HL-60 (cell line): ENCODE measurements at regions not wholly inside any gene's neighbourhood (a gene's known extent, or its start where the extent isn't known, plus 50 kb on each side); places are given as distances from the start of the nearest gene placed in this dataset.

Experiments
- POLR2AphosphoS5 ChIP-seq: IDR thresholded peaks from 2 replicates; pipeline ENCODE4 v1.6.1; 2012; ENCODE audit warnings: low read depth
- TF ChIP-seq, protein P1 (sequence below): IDR thresholded peaks from one replicate; pipeline ENCODE4 v1.5.1; 2011; ENCODE audit warnings: low read length, control low read depth, inconsistent platforms; ENCODE audit not compliant: insufficient read depth

DNA sequence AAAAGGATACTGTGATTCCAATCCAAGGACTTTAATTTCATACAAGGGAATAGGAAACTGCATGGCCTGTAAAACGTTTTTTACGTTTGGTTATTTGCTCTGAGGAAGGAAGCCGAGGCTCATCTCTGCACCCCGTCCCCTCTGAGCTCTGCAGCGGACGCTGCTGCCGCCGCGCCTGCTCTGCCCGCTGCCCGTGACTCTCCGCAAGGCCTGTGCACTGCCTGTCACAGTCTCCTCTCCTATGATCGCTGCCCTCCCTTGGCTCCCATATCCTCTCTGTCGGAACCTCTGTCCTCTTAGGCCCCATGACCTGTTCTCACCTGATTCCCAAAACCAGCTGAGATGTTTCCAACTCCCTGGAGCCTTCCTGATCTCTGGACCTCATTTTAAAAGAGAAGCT is 320.3 kb upstream of the ZNF32 start:
- TF ChIP-seq, protein P1, sequence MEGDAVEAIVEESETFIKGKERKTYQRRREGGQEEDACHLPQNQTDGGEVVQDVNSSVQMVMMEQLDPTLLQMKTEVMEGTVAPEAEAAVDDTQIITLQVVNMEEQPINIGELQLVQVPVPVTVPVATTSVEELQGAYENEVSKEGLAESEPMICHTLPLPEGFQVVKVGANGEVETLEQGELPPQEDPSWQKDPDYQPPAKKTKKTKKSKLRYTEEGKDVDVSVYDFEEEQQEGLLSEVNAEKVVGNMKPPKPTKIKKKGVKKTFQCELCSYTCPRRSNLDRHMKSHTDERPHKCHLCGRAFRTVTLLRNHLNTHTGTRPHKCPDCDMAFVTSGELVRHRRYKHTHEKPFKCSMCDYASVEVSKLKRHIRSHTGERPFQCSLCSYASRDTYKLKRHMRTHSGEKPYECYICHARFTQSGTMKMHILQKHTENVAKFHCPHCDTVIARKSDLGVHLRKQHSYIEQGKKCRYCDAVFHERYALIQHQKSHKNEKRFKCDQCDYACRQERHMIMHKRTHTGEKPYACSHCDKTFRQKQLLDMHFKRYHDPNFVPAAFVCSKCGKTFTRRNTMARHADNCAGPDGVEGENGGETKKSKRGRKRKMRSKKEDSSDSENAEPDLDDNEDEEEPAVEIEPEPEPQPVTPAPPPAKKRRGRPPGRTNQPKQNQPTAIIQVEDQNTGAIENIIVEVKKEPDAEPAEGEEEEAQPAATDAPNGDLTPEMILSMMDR = no peak
- TF ChIP-seq POLR2AphosphoS5 = no peak
